OCI-LY3 (cell line): ENCODE measurements at regions not wholly inside any gene's neighbourhood (a gene's known extent, or its start where the extent isn't known, plus 50 kb on each side); places are given as distances from the start of the nearest gene placed in this dataset.

Source experiments
- EZH2phosphoT487 ChIP-seq: fragments of 200-600 bp; shearing (Covaris generic); IDR thresholded peaks from 2 replicates; pipeline ENCODE4 v1.6.1; 2018; ENCODE audit warnings: antibody characterized with exemption, mixed run types, low read depth
- TF ChIP-seq, protein P1 (sequence below): fragments of 200-600, 300-600 bp; sonication (generic); IDR thresholded peaks from 2 replicates; pipeline ENCODE4 v1.5.1; 2014; ENCODE audit warnings: antibody characterized with exemption, low read length, low read depth

DNA sequence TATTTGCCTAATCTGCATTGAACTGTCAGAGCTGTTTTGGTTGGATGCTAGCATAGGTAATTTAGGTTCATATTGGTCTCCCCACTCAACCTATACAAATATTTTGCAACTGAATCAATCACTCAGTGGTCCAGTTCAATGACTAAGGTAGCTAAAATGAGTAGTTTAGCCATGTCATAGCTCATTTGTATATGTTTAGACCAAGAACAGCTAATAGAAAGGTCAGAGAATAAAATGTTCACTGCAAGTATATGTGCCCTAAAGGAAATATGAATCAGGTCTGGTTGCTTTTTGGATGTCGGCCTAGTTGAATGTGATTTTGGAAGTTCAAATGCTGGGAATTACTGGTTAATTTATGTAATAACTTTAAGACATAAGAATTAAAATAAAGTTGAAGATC, 883.9 kb downstream of the LRFN5 start:
- no peak for TF ChIP-seq EZH2phosphoT487
- TF ChIP-seq, protein P1, sequence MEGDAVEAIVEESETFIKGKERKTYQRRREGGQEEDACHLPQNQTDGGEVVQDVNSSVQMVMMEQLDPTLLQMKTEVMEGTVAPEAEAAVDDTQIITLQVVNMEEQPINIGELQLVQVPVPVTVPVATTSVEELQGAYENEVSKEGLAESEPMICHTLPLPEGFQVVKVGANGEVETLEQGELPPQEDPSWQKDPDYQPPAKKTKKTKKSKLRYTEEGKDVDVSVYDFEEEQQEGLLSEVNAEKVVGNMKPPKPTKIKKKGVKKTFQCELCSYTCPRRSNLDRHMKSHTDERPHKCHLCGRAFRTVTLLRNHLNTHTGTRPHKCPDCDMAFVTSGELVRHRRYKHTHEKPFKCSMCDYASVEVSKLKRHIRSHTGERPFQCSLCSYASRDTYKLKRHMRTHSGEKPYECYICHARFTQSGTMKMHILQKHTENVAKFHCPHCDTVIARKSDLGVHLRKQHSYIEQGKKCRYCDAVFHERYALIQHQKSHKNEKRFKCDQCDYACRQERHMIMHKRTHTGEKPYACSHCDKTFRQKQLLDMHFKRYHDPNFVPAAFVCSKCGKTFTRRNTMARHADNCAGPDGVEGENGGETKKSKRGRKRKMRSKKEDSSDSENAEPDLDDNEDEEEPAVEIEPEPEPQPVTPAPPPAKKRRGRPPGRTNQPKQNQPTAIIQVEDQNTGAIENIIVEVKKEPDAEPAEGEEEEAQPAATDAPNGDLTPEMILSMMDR, result no peak
